ENCODE measurements at regions not wholly inside any gene's neighbourhood (a gene's known extent, or its start where the extent isn't known, plus 50 kb on each side); places are given as distances from the start of the nearest gene placed in this dataset.

GRCh38 chr7:35374858-35375257, 121.0 kb upstream of the TBX20 start:
- no TSS peak for BruUV-seq (replicated peaks)
- POLR2A ChIA-PET = no interaction called here
- SMC1A ChIA-PET (ENCODE audit: uncharacterized antibody, unreplicated experiment) = no interaction called here
- CTCF ChIA-PET = no interaction called here
- Histone ChIP-seq H3K4me3 (no peak overlapping the region), H3K9ac (ENCODE audit: control insufficient read depth, insufficient read depth, low read length) (no peak overlapping the region), H3K27ac (ENCODE audit: control insufficient read depth, insufficient read depth) (no peak overlapping the region), H3K9me3 (replicated peaks; ENCODE audit: control insufficient read depth, insufficient read depth, low read length) (no peaks in the 10 kb centered on the region), H3K79me2 (ENCODE audit: control insufficient read depth, insufficient read depth, low read length) (no peaks in the 10 kb centered on the region), H3K27me3 (replicated peaks in 1 of 2; ENCODE audit: control insufficient read depth in 2 of 2, insufficient read depth in 2 of 2, low read length in 1 of 2) (peaks cover 1 to 3% of the 10 kb centered on the region in 2 experiments; a peak in 2 of 4 replicates), H3K36me3 (ENCODE audit: control insufficient read depth in 2 of 2, insufficient read depth in 2 of 2, low read length in 1 of 2) (no peaks in the 10 kb centered on the region), H3K4me1 (ENCODE audit: control insufficient read depth, insufficient read depth, low read length) (no peaks in the 10 kb centered on the region), H4K20me1 (ENCODE audit: control insufficient read depth, insufficient read depth) (no peaks in the 10 kb centered on the region), H2AFZ (ENCODE audit: control insufficient read depth, low read depth, low read length) (no peak overlapping the region), H3K4me2 (ENCODE audit: control insufficient read depth, insufficient read depth) (no peak overlapping the region)
- in situ Hi-C loops (cut with MboI) = no loop called here
- DNase-seq (ENCODE audit: low read depth, low spot score) (no peak), FAIRE-seq (no peak), ATAC-seq (no peak)
- TF ChIP-seq RCOR1 (conservative IDR thresholded peaks at IDR 0.05; ENCODE audit: low read depth, low read length) = no peak
- no peak for TF ChIP-seq EP300 (IDR thresholded peaks at IDR 0.05; ENCODE audit: borderline replicate concordance in 1 of 2, control insufficient read depth in 1 of 2, low read depth in 2 of 2, low read length in 2 of 2)
- no peak for TF ChIP-seq PRDM15 (CRISPR knock-in tag; IDR thresholded peaks at IDR 0.05)
- TF ChIP-seq ZBTB33 (IDR thresholded peaks at IDR 0.05) = no peak
- TF ChIP-seq CEBPB (IDR thresholded peaks at IDR 0.05; ENCODE audit: borderline replicate concordance in 1 of 2, low read depth in 2 of 2, low read length in 2 of 2) = no peak
- no peak for TF ChIP-seq CTCF (IDR thresholded peaks at IDR 0.05 in 2 of 3, conservative IDR thresholded peaks at IDR 0.05 in 1 of 3; ENCODE audit: control insufficient read depth in 2 of 3, extremely low read depth in 1 of 3, insufficient read depth in 1 of 3, low read depth in 3 of 3, low read length in 3 of 3)
- TF ChIP-seq E2F4 (IDR thresholded peaks at IDR 0.05; ENCODE audit: low read depth, low read length) = no peak
- TF ChIP-seq CREB1 (IDR thresholded peaks at IDR 0.05; ENCODE audit: low read depth) = no peak
- TF ChIP-seq CHD2 (IDR thresholded peaks at IDR 0.05; ENCODE audit: borderline replicate concordance, low read depth, low read length) = no peak
- no peak for TF ChIP-seq EGR1 (IDR thresholded peaks at IDR 0.05; ENCODE audit: borderline replicate concordance in 1 of 2, low read depth in 2 of 2, low read length in 2 of 2)
- TF ChIP-seq POLR2AphosphoS5 (IDR thresholded peaks at IDR 0.05; ENCODE audit: low read length) = no peak
- TF ChIP-seq ELK1 (IDR thresholded peaks at IDR 0.05; ENCODE audit: low read depth, low read length) = no peak
- RAD21 ChIA-PET (ENCODE audit: unreplicated experiment) = no interaction called here
- intact Hi-C loops (cut with micrococcal nuclease; ENCODE audit: unreplicated experiment) = no loop called here
- WGBS (ENCODE audit: insufficient coverage, insufficient replicate concordance, low lambda C conversion rate, missing lambda C conversion rate) = 19% methylated on average over 13 of the region's 13 CpGs

All from GM12878 (cell line).